Limb (tissue), 2 donors: ENCODE measurements at regions not wholly inside any gene's neighbourhood (a gene's known extent, or its start where the extent isn't known, plus 50 kb on each side); places are given as distances from the start of the nearest gene placed in this dataset.
"Not testable (repeated sequence)": the region's sequence is repeated elsewhere in the genome, so short reads cannot be mapped to it uniquely, and the experiment has no call there.

Experiments used
- DNase-seq, 2 donors: peaks; one replicate each; pipeline ENCODE4 v3.0.0-alpha.2; 2016; ENCODE audit errors: extremely low spot score in 2 of 2

GRCh38 chrX:79026742-79027141, 81.6 kb downstream of the P2RY10 start:
- DNase-seq = not testable (repeated sequence)

GRCh38 chrX:79035421-79035820, 90.2 kb downstream of the P2RY10 start:
- peak in 1 of 2 donors; percentile 22 for DNase-seq

- DNase-seq = peak in 1 of 2 donors; percentile 5
Measured at GRCh38 chrX:79036157-79036880, 91.1 kb downstream of the P2RY10 start.

DNA sequence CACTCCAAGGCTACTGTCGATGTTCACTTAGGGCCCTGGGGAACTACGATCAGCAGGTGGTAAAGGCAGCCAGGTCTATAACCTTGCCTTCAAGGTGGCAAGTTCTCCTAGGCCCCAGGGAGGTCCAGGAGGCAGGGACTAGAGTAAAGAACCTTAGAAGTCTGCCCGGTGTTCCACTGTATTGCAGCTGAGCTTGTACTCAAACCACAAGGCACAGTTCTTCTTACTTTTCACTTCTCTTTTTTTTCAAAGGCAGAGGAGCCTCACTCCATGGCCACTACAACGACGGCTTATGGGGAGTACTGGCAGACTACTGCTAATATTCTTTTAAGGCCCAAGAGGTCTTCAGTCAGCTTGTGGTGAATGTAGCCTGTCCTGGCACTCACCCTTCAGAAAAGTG, 78.8 kb upstream of the GPR174 start:
- DNase-seq = no peak

- no peak for DNase-seq
Measured at GRCh38 chrX:79078114-79078513, 66.4 kb upstream of the GPR174 start.

GRCh38 chrX:79079477-79079876, 65.0 kb upstream of the GPR174 start:
- no peak for DNase-seq

- no peak for DNase-seq
Measured at GRCh38 chrX:79080141-79080540, 64.3 kb upstream of the GPR174 start.

DNA sequence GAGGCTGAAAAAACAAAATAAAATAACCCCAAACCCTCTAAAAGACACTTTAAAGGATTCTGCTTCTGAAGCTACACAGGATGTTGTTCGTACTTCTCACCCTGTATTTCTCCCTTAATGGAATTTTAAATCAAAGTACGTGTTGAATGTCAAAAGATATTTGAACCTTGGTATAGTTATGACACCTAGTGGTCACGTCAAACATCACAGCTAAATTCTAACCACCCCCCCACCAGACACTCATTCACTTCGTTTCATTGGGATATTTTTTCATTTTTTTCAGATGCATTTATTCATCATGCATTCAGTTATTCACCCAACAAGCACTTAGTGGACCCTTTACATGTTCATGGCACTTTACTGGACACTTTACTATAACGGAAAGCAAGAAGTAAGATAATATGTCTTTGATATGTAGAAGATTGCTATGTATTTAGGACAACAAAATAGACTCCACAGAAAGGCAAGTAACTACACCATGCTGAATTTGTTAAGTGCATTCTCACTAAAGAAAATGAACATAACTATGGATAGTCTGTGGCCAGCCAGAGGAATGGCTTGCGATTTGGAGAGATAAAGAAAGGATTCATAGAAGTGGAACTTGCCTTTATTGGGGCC, 62.5 kb upstream of the GPR174 start:
- DNase-seq = peak in 1 of 2 donors; percentile 39

- DNase-seq = no peak
Measured at GRCh38 chrX:79082899-79083298, 61.6 kb upstream of the GPR174 start.

DNA sequence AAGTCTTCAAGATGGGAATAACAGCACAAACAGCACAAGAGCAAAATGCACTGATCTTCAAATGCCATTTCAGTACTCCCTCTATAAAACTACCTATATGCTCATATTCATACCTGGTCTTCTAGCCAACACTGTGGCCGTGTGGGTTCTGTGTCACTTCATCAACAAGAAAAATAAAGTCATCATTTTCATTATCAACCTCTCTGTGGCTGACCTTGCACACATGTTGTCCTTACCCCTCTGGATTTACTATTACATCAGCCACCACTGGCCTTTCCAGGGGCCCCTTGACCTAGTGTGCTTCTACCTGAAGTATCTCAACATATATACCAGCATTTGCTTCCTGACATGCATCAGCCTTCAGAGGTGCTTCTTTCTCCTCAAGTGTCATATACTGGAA, 59.6 kb upstream of the GPR174 start:
- DNase-seq = no peak

- no peak for DNase-seq
Measured at GRCh38 chrX:79089896-79090584, 54.4 kb upstream of the GPR174 start.

- DNase-seq = no peak
Measured at GRCh38 chrX:79094075-79094832, 50.2 kb upstream of the GPR174 start.
